GM19397 (cell line): ENCODE measurements at regions not wholly inside any gene's neighbourhood (a gene's known extent, or its start where the extent isn't known, plus 50 kb on each side); places are given as distances from the start of the nearest gene placed in this dataset.

Experiments used
- ATAC-seq: cut with Tn5 transposase; IDR thresholded peaks from one replicate; pipeline ENCODE4 v1.9.1; 2021; ENCODE audit warnings: mild to moderate bottlenecking, moderate library complexity; ENCODE audit not compliant: unreplicated experiment

DNA sequence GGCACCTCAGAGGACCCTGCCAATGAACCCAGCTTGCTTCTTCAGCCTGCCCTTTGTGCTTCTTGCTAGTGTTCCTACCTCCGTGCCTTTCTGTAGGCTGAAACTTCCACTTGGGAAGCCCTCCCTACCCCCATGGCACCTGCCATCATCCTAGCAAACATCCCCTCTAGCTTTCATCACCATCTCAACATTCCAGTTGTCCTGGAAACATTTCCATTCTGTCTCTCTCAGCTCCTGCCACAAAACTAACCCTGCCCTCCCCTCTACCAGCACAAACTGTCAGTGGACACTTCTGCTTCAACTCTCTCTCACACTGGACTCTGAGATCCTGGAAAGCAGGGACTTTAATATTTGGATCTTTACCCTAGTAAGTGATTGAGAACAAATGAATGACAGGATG lies 525.8 kb upstream of the TENM4 start:
- ATAC-seq: no peak

DNA sequence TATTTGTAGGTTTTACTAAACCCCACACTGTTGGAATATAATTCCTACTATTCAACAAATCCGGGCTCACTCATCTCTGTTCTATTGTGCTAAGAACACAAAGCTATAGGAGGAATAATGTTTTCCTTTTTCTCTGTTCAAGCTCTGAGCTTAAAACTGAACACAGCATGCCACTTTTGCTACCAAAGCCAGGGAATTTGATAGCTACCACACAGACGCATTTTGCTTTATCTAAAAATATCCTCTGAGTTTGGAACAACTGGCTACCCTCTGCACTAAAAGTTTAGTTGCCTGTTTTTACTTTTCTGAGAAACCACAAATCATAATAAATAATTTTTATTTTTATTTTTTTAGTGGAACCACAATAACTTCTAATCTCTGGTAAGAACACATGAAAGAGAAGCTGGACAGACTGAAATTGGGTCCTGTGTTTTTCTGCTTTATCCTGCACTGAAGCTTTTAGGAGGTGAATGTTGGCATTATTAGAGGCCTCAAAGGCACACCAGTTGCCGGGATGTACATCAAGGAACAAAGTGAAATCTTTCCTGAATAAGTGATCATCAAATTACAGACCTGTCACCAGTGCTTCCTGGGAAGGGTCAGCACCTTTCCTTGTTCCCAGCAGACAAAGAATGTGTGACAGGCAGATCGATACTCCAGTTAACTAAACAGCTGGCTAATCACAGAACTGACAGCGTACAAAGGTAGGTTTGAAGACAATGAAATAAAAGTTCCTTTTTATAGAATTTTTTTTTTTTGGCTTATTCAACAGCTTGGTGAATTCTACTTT lies 523.2 kb upstream of the TENM4 start:
- ATAC-seq: no peak

DNA sequence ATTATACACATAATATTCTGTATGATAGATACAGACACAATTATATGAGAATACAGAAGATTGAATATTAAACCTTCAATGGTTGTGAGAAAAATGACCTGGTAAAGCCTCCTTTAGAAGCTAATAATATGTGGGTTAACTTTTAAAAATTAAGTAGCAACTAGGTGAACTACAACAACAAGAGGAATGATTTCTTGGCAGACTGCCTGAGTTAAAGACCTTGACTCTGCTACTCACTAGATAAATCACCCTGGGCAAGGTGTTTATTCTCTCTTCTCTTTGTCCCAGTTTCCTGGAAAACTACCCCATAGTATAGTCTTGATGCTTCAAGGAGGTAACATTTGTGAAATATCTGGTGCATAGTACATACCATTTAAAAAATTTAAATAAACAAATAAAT lies 519.6 kb upstream of the TENM4 start:
- no peak for ATAC-seq

DNA sequence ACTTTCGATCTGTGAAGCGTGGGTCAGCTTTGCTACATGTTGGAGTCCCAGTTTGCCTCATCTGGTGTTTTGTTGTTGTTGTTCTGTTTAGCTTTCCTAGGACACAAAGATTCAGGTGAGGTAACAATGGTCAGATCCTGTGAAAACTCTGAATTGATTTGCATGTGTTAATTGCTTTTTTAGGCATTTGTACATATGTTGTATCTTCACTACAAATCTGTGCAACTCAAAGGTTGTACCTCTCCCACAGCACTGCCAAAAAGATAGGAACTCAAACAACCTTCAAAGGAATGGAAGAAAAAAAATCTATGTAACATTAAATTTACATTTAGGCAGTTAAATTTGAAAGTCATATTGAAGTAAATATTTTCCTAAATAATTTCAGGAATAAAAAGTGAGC lies 518.5 kb upstream of the TENM4 start:
- no peak for ATAC-seq

DNA sequence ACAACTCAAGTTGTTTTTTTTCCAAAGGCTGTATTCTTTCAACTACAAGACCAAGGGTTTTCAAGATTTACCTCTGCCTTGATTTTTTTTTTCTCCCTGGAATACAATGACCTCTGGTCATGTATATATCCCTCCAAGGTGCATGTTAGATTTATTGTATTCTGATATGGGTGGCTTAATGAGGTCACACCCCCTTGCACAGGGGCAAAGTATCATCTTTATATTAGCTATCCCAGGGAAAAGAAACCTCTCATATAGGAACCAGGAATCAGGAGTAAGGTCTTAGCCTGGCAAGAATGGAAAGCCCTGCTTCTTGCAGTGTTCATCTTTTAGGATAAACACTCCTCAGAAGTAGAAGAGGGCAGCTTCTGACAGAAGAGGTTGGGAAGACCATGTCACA lies 516.9 kb upstream of the TENM4 start:
- ATAC-seq: no peak

DNA sequence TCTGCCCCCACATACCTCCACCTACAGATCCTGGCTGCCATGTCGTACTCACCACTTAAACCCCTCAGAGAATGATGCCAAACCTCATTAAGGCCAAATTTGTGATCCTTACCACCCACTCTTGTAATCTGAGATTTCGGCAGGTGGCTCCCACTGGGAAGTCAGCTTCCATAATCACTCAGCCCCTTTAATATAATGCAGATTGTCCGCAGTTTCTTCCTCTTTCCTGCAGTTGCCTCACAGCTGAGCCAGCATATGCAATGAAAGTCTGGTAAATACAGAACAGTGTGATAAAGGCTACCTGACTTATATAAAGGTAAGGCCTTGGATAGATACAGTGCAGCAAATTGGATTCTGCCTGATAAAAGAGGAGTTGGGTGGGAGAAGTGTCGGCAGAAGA lies 515.2 kb upstream of the TENM4 start:
- ATAC-seq: no peak

DNA sequence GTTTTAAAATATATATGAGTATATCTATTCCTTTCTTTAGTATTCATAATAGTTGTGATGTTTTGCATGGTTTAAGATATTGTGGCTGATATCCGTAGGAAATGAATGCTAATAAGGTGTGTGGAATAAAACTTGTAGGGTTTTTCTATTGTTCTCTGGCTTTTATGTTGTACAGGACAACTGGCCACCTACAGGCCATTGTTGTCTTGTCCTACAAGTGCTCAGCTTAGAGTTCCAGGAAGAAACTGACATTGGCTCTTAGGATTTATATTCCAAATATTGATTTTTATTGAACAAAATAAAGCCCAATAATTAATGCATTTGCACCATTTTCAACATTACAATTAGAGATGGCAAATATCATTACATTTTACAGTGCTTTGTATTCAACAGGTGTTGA lies 512.8 kb upstream of the TENM4 start:
- no peak for ATAC-seq

DNA sequence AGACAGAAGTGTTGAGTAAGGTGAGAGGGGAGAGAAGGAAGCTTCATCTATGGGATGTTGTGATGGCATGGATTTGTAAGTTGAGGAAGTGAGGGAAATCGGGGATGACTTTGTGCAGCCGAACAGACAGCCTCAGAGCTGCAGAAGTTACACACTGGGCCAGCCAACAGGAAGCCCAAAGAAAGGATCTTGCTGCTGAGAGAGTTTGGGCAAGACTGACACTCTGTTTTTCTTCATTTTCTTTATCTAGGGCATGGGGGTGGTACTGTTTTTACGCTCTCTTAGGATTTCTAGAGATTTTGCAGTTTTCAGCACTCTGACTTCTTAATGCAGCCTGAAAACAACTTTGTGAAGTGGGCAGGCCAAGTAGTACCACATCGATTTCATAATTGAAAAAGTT lies 509.9 kb upstream of the TENM4 start:
- no peak for ATAC-seq

DNA sequence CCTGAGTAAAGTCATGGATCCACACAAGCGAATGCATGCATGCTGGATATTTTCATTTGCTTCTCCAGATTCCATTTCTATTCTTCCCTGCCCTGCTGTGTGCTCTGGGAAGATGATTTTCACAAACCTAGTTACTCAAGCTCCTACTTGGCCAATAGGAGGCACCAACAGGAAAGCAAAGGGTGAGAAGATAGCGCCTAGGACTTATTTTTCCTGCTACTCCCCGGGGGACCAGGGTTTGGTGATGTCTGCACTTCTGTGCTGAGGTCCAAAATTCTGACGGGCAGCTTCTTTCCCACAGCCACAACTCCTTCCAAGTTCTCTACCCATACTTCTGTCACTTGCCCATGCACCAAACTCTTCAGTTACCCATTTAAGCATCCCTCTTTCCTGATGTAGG lies 509.3 kb upstream of the TENM4 start:
- no peak for ATAC-seq

DNA sequence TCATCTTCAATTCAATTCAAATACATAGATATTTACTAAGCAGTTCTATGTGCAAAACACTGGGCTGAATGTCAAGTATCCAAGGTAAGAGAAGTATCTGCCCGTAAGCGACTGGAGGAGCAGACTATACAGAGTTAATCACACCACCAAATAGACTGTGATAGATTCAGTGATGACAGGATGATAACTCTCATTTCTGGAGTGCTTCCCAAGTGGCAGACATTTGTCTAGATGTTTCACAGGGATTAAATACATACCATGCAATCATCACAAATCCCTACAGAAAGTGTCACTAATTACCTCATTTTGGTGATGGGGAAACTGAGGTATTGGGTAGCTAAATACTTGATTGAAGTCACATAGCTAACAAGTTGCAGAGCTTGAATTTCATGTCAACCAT lies 508.7 kb upstream of the TENM4 start:
- no peak for ATAC-seq

DNA sequence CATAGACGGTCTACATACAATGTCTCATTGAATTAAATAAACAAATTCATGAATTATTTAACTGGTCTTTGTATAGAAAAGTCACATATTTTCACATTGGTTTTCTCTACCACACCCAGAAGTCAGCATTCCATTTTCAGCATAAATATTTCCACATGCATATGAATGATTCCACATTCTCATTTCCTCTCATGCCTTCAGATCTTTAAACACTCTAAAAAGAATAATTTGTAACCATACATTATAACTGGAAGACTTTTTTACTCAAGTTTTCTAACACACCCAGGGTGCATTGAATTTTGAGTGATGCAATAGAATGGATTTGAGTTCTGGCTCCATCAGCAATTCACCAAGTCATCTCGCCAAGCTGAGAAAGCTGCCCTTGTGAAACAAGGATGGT lies 501.8 kb upstream of the TENM4 start:
- ATAC-seq: no peak

DNA sequence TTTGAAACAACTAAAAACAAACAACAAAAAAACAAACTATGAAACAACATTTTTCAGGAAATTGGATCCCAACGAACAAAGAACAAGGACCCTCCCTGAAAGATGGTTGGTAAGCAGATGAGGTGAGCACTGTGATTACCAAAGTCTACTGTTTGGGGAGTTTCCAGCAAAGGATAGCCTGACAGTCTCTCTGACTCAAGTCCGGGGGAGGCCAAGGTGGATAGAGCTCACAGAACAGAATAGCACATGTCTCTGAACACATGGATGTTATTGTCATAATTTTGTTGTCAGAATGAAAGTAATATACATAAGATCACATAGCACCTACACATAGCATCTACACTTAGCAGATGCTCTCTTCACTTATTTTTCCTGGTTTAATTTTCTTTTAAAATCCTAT lies 501.3 kb upstream of the TENM4 start:
- ATAC-seq: no peak

DNA sequence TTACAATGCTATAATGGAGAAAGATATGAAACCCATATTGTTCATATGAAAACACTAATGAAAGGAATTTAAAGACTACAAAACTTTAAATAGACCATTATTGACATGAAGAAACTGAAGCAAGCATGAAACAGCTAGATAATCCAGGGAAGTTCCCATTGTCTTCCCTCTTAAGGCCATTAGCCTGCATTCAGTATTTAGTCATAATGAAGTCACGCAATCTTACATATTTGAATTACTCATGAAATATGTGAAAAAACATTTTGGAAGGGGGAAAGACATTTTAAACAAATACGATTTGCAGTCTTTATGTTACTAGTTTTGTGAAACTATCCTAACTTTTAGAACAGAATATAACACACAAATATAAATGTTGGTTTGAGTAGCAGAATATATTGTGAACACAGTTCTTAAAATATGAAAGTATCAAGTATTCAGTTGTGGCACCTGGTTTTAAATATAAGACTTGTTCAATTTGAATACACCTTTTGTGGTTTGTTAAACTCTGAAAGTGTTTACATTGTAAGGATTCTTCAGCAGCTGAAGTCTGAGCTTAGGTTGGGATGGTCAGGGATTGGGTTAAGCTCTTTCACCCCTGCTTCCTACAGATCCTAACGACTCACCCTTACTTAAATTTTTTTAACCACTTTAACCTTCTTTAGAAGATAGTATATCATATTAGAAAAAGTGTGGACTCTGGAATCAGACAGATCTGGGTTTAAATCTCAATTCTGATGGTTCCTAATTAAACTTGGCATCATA lies 500.3 kb upstream of the TENM4 start:
- no peak for ATAC-seq

DNA sequence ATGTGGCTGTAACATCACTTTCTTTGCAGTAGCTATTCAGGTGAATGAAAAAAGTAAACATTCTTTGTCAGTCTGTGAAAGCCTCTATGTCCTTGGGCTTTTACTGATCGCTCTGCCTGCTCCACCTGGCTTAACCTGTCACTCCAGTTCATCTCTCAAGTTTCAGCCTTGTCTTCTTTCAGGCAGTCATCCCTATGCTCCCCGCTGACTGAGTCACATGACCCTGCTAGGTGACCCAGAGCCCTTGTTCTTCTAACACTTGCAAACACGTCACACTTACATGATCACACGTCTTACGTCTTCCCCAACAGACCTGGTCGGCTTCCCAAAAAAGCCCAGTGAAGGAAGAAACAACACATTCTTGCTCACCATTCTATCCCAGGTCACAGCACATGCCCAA lies 499.3 kb upstream of the TENM4 start:
- no peak for ATAC-seq

DNA sequence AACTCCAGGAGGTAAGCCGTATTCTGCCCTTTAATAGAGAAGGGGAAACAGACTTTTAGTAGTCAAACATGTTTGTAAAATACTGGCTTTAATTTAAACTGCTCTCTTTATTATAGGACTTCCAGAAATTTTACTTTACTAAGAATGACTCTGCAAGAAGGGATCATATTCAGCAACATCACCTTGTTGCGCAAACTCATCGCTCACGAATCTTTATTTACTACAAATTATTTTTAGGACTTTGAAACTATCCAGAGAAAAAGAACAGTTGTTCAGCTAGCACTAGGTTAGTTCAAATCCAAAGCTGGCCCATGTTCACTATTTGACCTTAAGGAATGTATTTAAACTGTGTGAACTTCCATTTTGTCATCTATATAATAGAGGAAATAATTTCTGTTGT lies 498.3 kb upstream of the TENM4 start:
- no peak for ATAC-seq

DNA sequence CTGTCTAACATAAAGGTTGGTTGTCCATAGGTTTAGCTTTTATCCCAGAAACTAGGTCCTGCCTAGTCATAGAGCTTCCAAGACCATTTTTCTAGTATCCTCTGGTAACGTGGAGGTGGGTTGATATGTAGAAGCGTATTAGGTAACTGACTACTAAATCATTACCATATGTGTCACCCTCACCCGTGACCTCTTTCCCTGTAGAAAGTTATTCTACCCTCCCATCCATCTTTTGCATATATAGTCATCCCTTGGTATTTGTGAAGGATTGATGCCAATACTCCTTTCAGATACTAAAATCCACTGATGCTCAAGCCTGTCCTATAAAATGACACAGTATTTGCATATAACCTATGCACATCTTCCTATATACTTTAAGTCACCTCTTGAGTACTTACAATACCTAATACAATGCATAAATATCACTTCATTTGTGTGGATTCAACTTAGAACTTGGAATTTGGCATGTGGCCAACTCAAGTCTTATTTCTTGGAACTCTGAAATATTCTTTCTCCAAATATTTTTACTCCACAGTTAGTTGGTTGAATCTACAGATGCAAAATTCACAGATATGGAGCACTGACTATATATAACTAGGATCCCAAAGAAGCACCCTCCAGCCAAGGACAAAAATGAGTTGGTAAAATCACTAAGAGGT lies 497.0 kb upstream of the TENM4 start:
- no peak for ATAC-seq

DNA sequence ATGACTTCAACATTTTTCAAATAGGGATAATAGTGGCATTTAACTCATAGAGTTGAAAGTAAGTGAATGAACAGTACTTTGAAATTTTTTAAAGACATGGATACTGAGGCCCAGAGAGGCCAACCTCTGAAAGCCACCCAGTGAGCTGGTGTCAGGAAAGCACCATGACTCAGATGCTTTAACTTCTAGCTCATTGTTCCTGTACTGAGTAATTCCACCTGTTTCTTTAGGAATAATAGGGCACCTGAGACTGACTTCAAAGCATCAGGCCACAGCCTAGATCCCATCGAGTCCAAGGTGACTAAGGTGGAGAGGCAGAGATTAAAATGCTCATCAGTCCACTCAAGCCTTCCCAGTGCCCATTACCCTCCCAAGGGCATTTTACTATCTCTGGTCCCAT lies 491.8 kb upstream of the TENM4 start:
- no peak for ATAC-seq

DNA sequence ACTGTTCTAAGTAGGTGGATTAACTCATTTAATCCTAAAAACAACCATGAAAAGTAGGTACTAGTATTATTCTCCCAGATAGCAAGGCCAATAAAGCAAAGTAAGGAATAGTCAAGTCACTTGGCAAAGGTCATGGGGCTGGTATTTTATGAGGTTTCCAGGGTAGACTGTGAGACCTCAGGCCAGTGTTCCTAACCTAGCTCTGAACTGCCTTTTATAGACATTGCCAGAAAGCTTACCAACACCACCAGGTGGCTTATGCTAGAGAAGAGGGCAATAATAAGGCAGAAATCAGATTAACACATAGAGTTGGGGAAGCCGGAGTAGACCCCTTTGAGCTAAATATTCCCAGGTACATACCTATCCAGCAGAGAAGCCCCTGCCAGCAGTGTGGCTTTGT lies 490.9 kb upstream of the TENM4 start:
- ATAC-seq: no peak

DNA sequence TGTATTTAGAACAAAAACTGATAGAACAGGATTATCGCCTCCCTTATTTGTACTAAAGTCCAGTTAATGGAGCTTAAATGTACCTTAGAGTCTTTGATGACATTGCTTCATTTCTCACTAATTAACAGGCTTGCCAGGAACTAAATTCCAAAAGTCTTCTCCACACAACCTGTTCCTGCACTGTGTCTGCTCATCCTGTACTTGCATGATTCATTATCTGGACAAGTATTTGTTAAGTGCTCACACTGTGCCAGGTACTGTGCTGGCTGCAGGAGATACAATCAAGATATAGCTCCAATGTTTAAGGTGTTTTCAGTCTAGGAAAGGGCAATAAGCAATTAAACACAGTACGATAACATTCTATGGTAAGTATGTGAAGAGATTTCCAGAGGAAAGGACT lies 485.9 kb upstream of the TENM4 start:
- ATAC-seq: no peak

DNA sequence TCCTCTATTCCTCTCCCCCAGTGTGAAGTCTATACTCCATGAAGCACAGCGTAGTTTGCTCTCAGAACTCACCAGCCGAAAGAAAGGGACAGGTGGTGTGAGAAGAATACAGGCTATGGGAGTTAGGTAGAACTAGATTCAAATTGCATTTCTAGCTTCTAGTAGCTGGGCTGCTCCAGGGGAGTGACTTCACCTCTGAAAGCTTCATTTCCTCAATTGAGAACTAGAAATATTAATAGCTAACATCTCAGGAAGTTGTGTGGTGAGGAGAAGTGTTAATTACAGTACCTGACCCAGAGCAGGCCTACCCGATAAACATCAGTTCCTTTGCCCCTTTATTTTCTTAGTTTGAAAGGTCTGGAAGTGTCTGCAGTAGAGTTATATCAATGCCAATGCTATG lies 484.7 kb upstream of the TENM4 start:
- ATAC-seq: peak; percentile 89

DNA sequence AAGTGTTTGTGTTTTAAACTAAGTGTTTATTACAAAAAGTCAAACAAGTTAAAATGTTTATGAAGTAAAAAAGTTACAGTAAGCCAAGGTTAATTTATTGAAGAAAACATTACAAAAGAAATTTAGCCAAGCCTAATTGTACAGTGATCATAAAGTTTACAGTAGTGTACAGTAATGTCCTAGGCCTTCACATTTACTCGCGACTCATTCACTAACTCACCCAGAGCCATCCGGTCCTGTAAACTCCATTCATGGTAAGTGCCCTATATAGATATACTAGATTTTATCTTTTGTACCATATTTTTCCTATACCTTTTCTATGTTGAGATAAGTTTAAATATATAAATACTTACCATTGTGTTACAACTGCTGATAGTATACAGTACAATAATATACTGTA lies 481.8 kb upstream of the TENM4 start:
- no peak for ATAC-seq

DNA sequence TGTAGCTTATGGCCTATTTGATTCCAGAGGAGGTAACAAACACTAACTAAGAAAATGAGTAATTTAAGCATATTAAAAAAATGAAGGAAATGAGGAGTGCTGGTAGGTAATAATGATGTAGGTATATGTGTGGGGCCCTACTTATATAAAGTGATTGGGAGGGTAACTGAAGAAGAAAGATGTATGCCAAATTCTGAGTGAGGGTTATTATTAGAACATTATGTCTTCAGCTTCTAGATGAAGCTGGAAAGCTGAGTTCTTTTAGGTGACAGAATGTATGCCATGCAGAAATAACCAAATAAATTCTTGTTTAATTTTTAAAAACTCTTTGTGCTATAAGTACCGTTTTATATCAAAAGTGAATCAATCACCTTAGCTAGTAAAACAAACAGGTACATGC lies 479.6 kb upstream of the TENM4 start:
- ATAC-seq: no peak
